HEK293 (cell line): ENCODE measurements at regions not wholly inside any gene's neighbourhood (a gene's known extent, or its start where the extent isn't known, plus 50 kb on each side); places are given as distances from the start of the nearest gene placed in this dataset.

Experiments
- CTCF ChIA-PET: fragments of 350-600 bp; formaldehyde crosslinking; extraction: SDS; loops from one replicate; lab custom pipeline; 2021; ENCODE audit warnings: antibody characterized with exemption; lab: Yijun Ruan, JAX
- POLR2A ChIA-PET: fragments of 300-600 bp; formaldehyde crosslinking; extraction: SDS; loops from one replicate; lab custom pipeline; 2020; ENCODE audit warnings: antibody characterized with exemption, inconsistent platforms; lab: Yijun Ruan, JAX
- H3K27ac ChIP-seq: fragments of 200-500 bp; sonication (Bioruptor generic); 2 replicates; pipeline ENCODE4 v1.5.1; 2014; ENCODE audit warnings: low read depth, low read length, control low read depth, inconsistent platforms; ENCODE audit errors: extremely low read depth
- H3K36me3 ChIP-seq, 2 experiments: fragments of 200-500 bp in 1 of 2; sonication (Bioruptor generic) in 1 of 2; 1 replicate in 1 of 2; 2 replicates in 1 of 2; pipeline ENCODE4 v1.5.1; 2014 to 2017; ENCODE audit warnings: inconsistent platforms in 2 of 2, low read length in 2 of 2; ENCODE audit not compliant: control insufficient read depth in 2 of 2, insufficient read depth in 1 of 2
- H3K4me1 ChIP-seq: fragments of 200-500 bp; sonication (Bioruptor generic); 2 replicates; pipeline ENCODE4 v1.5.1; 2014; ENCODE audit warnings: mild to moderate bottlenecking, low read length, inconsistent platforms; ENCODE audit not compliant: control insufficient read depth, insufficient read depth
- H3K4me3 ChIP-seq: 2 replicates; pipeline ENCODE4 v1.5.1; 2011; ENCODE audit warnings: low read depth, mild to moderate bottlenecking, control low read depth, low read length, moderate library complexity
- H3K9me3 ChIP-seq: fragments of 200-500 bp; sonication (Bioruptor generic); 2 replicates; pipeline ENCODE4 v1.5.1; 2014; ENCODE audit warnings: low read depth, low read length, inconsistent platforms; ENCODE audit not compliant: control insufficient read depth, insufficient read depth
- MEIS1 ChIP-seq: sonication (generic); formaldehyde crosslinking; IDR thresholded peaks from 2 replicates; pipeline ENCODE4 v1.8.1; 2022; ENCODE audit warnings: missing genetic modification reagents, mild to moderate bottlenecking, borderline replicate concordance
- YY1 ChIP-seq: fragments of 450-650 bp; formaldehyde crosslinking; IDR thresholded peaks from 2 replicates; pipeline ENCODE4 v1.5.1; 2018; ENCODE audit warnings: missing biosample characterization, missing genetic modification characterization
- ZNF10 ChIP-seq: fragments of 450-650 bp; formaldehyde crosslinking; IDR thresholded peaks from 2 replicates; pipeline ENCODE4 v1.5.1; 2017; ENCODE audit warnings: missing biosample characterization, missing genetic modification characterization
- ZNF248 ChIP-seq: fragments of 450-650 bp; formaldehyde crosslinking; IDR thresholded peaks from 2 replicates; pipeline ENCODE4 v1.5.1; 2017; ENCODE audit warnings: missing biosample characterization, missing genetic modification characterization
- ZNF610 ChIP-seq: fragments of 450-650 bp; formaldehyde crosslinking; IDR thresholded peaks from 2 replicates; pipeline ENCODE4 v1.5.1; 2016; ENCODE audit warnings: missing biosample characterization, missing genetic modification characterization, borderline replicate concordance
- ZNF76 ChIP-seq: fragments of 450-650 bp; formaldehyde crosslinking; IDR thresholded peaks from 2 replicates; pipeline ENCODE4; 2016; ENCODE audit warnings: low read depth, missing biosample characterization, missing genetic modification characterization, borderline replicate concordance
- ZNF777 ChIP-seq: fragments of 450-650 bp; formaldehyde crosslinking; IDR thresholded peaks from 2 replicates; pipeline ENCODE4 v1.5.1; 2017; ENCODE audit warnings: missing biosample characterization, missing genetic modification characterization, borderline replicate concordance
- TF ChIP-seq, protein P1 (sequence below): fragments of 450-650 bp; formaldehyde crosslinking; IDR thresholded peaks from 2 replicates; pipeline ENCODE4 v1.5.1; 2016; ENCODE audit warnings: missing biosample characterization, missing genetic modification characterization
- TF ChIP-seq, protein P2 (sequence below): sonication (generic); formaldehyde crosslinking; IDR thresholded peaks from 2 replicates; pipeline ENCODE4 v1.8.1; 2022; ENCODE audit warnings: mild to moderate bottlenecking, moderate library complexity, missing genetic modification reagents
- TF ChIP-seq, protein P3 (sequence below): fragments of 450-650 bp; formaldehyde crosslinking; IDR thresholded peaks from 2 replicates; pipeline ENCODE4 v1.5.1; 2016; ENCODE audit warnings: missing biosample characterization, missing genetic modification characterization, borderline replicate concordance

DNA sequence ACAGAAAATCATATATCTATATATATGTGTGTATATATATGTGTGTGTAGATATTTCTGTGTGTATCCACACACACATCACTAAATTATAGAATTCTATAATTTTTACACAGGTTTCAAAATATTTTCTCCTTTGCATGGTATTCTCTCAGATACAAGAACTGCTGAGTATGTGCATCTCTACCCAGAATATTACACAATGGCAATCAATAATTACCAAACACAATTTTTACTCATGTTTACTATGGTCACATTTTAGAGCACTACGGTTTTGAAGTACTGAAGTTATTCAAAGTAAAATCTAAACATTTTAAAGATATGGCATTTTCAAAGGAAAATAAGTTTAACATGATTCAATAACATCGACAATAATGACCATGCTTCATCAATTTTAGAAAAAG is 258.5 kb downstream of the PAX3 start:
- CTCF ChIA-PET, result interaction anchor here (0.6 to 4.0 kb wide), 6 partner anchors 12 to 1061 kb away, joined by 3 to 38 read pairs (median 16); no protein-coding TSS in a partner anchor

DNA sequence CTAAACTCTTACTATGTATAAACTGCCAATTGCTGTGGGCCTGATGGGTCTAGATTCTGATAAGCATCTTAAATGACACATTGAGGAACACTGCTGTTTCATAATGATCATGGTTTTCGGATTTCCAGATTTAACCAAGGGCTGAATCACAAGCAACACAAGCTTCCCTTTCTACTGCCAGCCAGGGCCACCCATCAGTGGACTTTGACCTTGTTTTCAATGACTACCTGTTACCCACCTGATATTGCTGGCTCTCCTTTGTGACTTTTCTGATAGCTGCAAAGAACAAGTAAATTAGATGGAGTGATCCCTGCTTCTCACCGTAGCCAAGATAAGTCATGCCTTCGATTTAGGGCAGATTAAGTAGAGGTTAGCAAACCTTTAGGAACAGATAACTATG is 259.0 kb downstream of the PAX3 start:
- Histone ChIP-seq H3K4me1 (peaks cover 4% of the 10 kb centered on the region), H3K4me3 (no peak overlapping the region), H3K36me3 (no peaks in the 10 kb centered on the region), H3K9me3 (no peaks in the 10 kb centered on the region), H3K27ac (no peak overlapping the region)
- ChIA-PET CTCF (interaction anchor here (0.6 to 4.0 kb wide), 10 partner anchors 12 to 1061 kb away, joined by 3 to 38 read pairs (median 4); no protein-coding TSS in a partner anchor), POLR2A (no interaction called here)
- TF ChIP-seq, protein P1, sequence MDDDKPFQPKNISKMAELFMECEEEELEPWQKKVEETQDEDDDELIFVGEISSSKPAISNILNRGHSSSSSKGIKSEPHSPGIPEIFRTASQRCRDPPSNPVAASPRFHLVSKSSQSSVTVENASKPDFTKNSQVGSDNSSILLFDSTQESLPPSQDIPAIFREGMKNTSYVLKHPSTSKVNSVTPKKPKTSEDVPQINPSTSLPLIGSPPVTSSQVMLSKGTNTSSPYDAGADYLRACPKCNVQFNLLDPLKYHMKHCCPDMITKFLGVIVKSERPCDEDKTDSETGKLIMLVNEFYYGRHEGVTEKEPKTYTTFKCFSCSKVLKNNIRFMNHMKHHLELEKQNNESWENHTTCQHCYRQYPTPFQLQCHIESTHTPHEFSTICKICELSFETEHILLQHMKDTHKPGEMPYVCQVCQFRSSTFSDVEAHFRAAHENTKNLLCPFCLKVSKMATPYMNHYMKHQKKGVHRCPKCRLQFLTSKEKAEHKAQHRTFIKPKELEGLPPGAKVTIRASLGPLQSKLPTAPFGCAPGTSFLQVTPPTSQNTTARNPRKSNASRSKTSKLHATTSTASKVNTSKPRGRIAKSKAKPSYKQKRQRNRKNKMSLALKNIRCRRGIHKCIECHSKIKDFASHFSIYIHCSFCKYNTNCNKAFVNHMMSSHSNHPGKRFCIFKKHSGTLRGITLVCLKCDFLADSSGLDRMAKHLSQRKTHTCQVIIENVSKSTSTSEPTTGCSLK (tag by site-specific recombination), result no peak
- no peak for TF ChIP-seq YY1 (tag by site-specific recombination)
- no peak for TF ChIP-seq ZNF10 (tag by site-specific recombination)
- no peak for TF ChIP-seq ZNF610 (tag by site-specific recombination)
- TF ChIP-seq ZNF777 (tag by site-specific recombination), result no peak

More for the DNA sequence above, 258.5 kb downstream of the PAX3 start:
- POLR2A ChIA-PET, result no interaction called here
- Histone ChIP-seq H3K9me3 (no peaks in the 10 kb centered on the region), H3K4me1 (peaks cover 4% of the 10 kb centered on the region), H3K4me3 (no peak overlapping the region), H3K36me3 (no peaks in the 10 kb centered on the region), H3K27ac (no peak overlapping the region)
- no peak for TF ChIP-seq ZNF76 (tag by site-specific recombination)
- TF ChIP-seq ZNF248, result no peak
- TF ChIP-seq MEIS1 (CRISPR knock-in tag), result no peak
- TF ChIP-seq, protein P2, sequence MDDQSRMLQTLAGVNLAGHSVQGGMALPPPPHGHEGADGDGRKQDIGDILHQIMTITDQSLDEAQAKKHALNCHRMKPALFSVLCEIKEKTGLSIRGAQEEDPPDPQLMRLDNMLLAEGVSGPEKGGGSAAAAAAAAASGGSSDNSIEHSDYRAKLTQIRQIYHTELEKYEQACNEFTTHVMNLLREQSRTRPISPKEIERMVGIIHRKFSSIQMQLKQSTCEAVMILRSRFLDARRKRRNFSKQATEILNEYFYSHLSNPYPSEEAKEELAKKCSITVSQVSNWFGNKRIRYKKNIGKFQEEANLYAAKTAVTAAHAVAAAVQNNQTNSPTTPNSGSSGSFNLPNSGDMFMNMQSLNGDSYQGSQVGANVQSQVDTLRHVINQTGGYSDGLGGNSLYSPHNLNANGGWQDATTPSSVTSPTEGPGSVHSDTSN (CRISPR knock-in tag), result no peak
- TF ChIP-seq, protein P3, sequence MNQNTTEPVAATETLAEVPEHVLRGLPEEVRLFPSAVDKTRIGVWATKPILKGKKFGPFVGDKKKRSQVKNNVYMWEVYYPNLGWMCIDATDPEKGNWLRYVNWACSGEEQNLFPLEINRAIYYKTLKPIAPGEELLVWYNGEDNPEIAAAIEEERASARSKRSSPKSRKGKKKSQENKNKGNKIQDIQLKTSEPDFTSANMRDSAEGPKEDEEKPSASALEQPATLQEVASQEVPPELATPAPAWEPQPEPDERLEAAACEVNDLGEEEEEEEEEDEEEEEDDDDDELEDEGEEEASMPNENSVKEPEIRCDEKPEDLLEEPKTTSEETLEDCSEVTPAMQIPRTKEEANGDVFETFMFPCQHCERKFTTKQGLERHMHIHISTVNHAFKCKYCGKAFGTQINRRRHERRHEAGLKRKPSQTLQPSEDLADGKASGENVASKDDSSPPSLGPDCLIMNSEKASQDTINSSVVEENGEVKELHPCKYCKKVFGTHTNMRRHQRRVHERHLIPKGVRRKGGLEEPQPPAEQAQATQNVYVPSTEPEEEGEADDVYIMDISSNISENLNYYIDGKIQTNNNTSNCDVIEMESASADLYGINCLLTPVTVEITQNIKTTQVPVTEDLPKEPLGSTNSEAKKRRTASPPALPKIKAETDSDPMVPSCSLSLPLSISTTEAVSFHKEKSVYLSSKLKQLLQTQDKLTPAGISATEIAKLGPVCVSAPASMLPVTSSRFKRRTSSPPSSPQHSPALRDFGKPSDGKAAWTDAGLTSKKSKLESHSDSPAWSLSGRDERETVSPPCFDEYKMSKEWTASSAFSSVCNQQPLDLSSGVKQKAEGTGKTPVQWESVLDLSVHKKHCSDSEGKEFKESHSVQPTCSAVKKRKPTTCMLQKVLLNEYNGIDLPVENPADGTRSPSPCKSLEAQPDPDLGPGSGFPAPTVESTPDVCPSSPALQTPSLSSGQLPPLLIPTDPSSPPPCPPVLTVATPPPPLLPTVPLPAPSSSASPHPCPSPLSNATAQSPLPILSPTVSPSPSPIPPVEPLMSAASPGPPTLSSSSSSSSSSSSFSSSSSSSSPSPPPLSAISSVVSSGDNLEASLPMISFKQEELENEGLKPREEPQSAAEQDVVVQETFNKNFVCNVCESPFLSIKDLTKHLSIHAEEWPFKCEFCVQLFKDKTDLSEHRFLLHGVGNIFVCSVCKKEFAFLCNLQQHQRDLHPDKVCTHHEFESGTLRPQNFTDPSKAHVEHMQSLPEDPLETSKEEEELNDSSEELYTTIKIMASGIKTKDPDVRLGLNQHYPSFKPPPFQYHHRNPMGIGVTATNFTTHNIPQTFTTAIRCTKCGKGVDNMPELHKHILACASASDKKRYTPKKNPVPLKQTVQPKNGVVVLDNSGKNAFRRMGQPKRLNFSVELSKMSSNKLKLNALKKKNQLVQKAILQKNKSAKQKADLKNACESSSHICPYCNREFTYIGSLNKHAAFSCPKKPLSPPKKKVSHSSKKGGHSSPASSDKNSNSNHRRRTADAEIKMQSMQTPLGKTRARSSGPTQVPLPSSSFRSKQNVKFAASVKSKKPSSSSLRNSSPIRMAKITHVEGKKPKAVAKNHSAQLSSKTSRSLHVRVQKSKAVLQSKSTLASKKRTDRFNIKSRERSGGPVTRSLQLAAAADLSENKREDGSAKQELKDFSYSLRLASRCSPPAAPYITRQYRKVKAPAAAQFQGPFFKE (tag by site-specific recombination), result no peak
